ENCODE measurements at regions not wholly inside any gene's neighbourhood (a gene's known extent, or its start where the extent isn't known, plus 50 kb on each side); places are given as distances from the start of the nearest gene placed in this dataset.

DNA sequence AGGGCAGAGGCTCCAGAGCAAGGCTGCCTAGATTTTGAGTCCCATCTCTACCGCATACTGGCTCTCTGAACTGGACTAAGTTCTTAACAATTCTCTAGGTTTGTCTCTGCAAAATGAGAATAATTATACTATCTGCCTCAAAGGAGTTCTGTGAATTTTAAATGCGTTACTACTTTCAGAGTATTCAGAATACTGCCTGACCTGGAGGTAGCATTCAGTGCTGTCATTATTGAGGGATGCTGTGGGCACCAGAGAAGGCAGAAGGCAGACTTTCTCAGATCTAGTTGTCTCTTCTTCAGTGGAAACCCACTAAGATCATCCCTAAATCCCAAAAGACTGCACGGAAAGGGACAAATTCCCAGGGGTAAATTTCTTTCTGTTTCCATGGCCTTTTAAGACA is 147.4 kb upstream of the RORA start:
- Histone ChIP-seq H3K9me3 (no peaks in the 10 kb centered on the region), H3K4me1 (no peaks in the 10 kb centered on the region), H3K36me3 (ENCODE audit: control insufficient read depth, insufficient read depth, low read length) (no peaks in the 10 kb centered on the region), H3K27me3 (replicated peaks; ENCODE audit: control insufficient read depth, insufficient read depth, low read length) (no peaks in the 10 kb centered on the region), H3K4me3 (ENCODE audit: low read depth, low read length) (no peak overlapping the region)
- TF ChIP-seq, protein P1, sequence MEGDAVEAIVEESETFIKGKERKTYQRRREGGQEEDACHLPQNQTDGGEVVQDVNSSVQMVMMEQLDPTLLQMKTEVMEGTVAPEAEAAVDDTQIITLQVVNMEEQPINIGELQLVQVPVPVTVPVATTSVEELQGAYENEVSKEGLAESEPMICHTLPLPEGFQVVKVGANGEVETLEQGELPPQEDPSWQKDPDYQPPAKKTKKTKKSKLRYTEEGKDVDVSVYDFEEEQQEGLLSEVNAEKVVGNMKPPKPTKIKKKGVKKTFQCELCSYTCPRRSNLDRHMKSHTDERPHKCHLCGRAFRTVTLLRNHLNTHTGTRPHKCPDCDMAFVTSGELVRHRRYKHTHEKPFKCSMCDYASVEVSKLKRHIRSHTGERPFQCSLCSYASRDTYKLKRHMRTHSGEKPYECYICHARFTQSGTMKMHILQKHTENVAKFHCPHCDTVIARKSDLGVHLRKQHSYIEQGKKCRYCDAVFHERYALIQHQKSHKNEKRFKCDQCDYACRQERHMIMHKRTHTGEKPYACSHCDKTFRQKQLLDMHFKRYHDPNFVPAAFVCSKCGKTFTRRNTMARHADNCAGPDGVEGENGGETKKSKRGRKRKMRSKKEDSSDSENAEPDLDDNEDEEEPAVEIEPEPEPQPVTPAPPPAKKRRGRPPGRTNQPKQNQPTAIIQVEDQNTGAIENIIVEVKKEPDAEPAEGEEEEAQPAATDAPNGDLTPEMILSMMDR (IDR thresholded peaks at IDR 0.05; ENCODE audit: insufficient read depth in 1 of 2, low read depth in 1 of 2, low read length in 1 of 2, severe bottlenecking in 1 of 2, unreplicated experiment in 1 of 2) = no peak
- DNase-seq = no peak
- H3K36me3 Mint-ChIP-seq (ENCODE audit: insufficient read depth, unreplicated experiment) = no peaks in the 10 kb centered on the region
- H3K27ac Mint-ChIP-seq (ENCODE audit: unreplicated experiment) = no peak overlapping the region
- ChIA-PET POLR2A (no interaction called here), CTCF (no interaction called here)
- peaks cover 11% of the 10 kb centered on the region for H3K27me3 Mint-ChIP-seq (ENCODE audit: insufficient read depth, unreplicated experiment)
- intact Hi-C loops (cut with micrococcal nuclease; ENCODE audit: unreplicated experiment) = no loop called here
- no peaks in the 10 kb centered on the region for H3K4me1 Mint-ChIP-seq (ENCODE audit: low read depth, unreplicated experiment)
- no peak overlapping the region for H3K4me3 Mint-ChIP-seq (ENCODE audit: unreplicated experiment)
- no peaks in the 10 kb centered on the region for H3K9me3 Mint-ChIP-seq (ENCODE audit: unreplicated experiment)
- BruUV-seq (replicated peaks) = no TSS peak

DNA sequence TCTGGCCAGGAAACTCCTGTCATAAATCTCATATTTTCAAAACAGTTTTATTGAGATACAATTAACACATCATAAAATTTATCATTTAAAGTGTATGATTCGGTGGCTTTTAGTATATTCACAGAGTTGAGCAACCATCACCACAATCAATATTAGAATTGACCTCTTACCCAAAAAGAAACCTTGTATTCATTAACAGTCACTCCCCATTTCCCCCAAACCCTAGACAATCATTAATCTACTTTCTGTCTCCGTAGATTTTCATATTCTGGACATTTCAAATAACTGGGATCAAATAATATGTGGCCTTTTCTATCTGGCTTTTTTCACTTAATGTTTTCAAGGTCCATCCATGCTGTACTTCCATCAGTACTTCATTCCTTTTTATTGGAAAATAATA is 145.7 kb upstream of the RORA start:
- no peak overlapping the region for H3K4me3 Mint-ChIP-seq (ENCODE audit: unreplicated experiment)
- Histone ChIP-seq H3K36me3 (ENCODE audit: control insufficient read depth, insufficient read depth, low read length) (no peaks in the 10 kb centered on the region), H3K4me3 (ENCODE audit: low read depth, low read length) (no peak overlapping the region), H3K9me3 (no peaks in the 10 kb centered on the region), H3K4me1 (no peaks in the 10 kb centered on the region), H3K27me3 (replicated peaks; ENCODE audit: control insufficient read depth, insufficient read depth, low read length) (no peaks in the 10 kb centered on the region)
- TF ChIP-seq, protein P1 (IDR thresholded peaks at IDR 0.05; ENCODE audit: insufficient read depth in 1 of 2, low read depth in 1 of 2, low read length in 1 of 2, severe bottlenecking in 1 of 2, unreplicated experiment in 1 of 2) = no peak
- no peaks in the 10 kb centered on the region for H3K4me1 Mint-ChIP-seq (ENCODE audit: low read depth, unreplicated experiment)
- no TSS peak for BruUV-seq (replicated peaks)
- H3K9me3 Mint-ChIP-seq (ENCODE audit: unreplicated experiment) = no peaks in the 10 kb centered on the region
- ChIA-PET POLR2A (no interaction called here), CTCF (no interaction called here)
- H3K36me3 Mint-ChIP-seq (ENCODE audit: insufficient read depth, unreplicated experiment) = no peaks in the 10 kb centered on the region
- DNase-seq = no peak
- peaks cover 14% of the 10 kb centered on the region for H3K27me3 Mint-ChIP-seq (ENCODE audit: insufficient read depth, unreplicated experiment)
- no peak overlapping the region for H3K27ac Mint-ChIP-seq (ENCODE audit: unreplicated experiment)
- intact Hi-C loops (cut with micrococcal nuclease; ENCODE audit: unreplicated experiment) = no loop called here

DNA sequence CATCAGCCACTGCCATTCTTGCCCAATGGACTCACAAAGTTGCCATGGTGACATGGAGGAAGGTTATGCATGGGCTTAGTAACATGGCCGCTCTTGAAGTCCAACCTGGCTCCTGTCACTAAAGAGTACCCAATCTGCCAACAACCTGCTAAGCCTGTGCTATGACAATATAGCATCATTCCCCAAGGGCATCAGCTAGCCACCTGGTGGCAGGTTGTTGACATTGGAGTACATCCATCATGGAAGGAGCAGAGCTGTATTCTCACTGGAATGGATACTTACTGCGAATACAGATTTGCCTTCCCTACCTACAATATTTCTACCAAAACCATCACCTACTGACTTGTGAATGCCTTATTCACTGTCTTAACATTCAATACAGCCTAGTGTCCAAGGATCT is 138.9 kb upstream of the RORA start:
- intact Hi-C loops (cut with micrococcal nuclease; ENCODE audit: unreplicated experiment) = no loop called here
- Histone ChIP-seq H3K4me1 (no peaks in the 10 kb centered on the region), H3K27me3 (replicated peaks; ENCODE audit: control insufficient read depth, insufficient read depth, low read length) (no peaks in the 10 kb centered on the region), H3K36me3 (ENCODE audit: control insufficient read depth, insufficient read depth, low read length) (no peaks in the 10 kb centered on the region), H3K4me3 (ENCODE audit: low read depth, low read length) (no peak overlapping the region), H3K9me3 (no peaks in the 10 kb centered on the region)
- no peaks in the 10 kb centered on the region for H3K36me3 Mint-ChIP-seq (ENCODE audit: insufficient read depth, unreplicated experiment)
- ChIA-PET CTCF (no interaction called here), POLR2A (no interaction called here)
- H3K4me3 Mint-ChIP-seq (ENCODE audit: unreplicated experiment) = no peak overlapping the region
- H3K27ac Mint-ChIP-seq (ENCODE audit: unreplicated experiment) = no peak overlapping the region
- DNase-seq = peak in 1 of 2 experiments; percentile 3
- no TSS peak for BruUV-seq (replicated peaks)
- TF ChIP-seq, protein P1 (IDR thresholded peaks at IDR 0.05; ENCODE audit: insufficient read depth in 1 of 2, low read depth in 1 of 2, low read length in 1 of 2, severe bottlenecking in 1 of 2, unreplicated experiment in 1 of 2) = peak; percentile 22 to 25
- no peaks in the 10 kb centered on the region for H3K4me1 Mint-ChIP-seq (ENCODE audit: low read depth, unreplicated experiment)
- H3K27me3 Mint-ChIP-seq (ENCODE audit: insufficient read depth, unreplicated experiment) = peaks cover 12% of the 10 kb centered on the region
- peaks cover 4% of the 10 kb centered on the region for H3K9me3 Mint-ChIP-seq (ENCODE audit: unreplicated experiment)

Measured in Caco-2 (cell line).